PC-3 (cell line): ENCODE measurements at regions not wholly inside any gene's neighbourhood (a gene's known extent, or its start where the extent isn't known, plus 50 kb on each side); places are given as distances from the start of the nearest gene placed in this dataset.

ENCODE experiments used
- EZH2 ChIP-seq: fragments of 300-600 bp; sonication (generic); IDR thresholded peaks from one replicate; pipeline ENCODE4 v1.6.1; 2017; ENCODE audit warnings: antibody characterized with exemption, mild to moderate bottlenecking, low read length; ENCODE audit not compliant: unreplicated experiment
- TF ChIP-seq, protein P1 (sequence below): fragments of 300-600 bp; sonication (generic); conservative IDR thresholded peaks from 2 replicates; pipeline ENCODE4 v1.5.1; 2017; ENCODE audit warnings: antibody characterized with exemption, low read depth, mild to moderate bottlenecking, low read length

DNA sequence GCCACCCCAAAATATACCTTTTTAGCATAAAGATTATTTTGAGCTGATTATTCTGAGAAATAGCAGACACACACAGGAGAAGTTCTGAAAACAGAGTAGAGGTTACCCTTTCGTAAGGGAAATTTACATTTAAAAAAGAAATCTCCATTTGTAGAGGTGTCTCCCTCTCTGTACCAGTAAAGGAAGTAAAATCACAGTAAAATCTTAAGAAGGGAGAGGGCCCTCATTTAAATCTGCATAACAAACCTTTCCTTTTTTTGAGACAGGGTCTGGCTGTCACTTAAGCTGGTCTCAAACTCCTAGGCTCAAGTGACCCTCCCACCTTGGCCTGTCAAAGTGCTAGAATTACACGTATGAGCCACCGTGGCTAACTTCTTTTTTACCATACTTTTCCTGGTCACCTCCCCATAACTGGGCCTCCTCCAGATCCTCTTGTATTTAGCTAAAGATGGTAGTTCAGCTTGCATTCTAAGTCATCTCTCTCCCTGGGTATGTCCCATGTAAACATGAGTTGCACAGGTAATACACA lies 92.2 kb upstream of the INTU start:
- TF ChIP-seq, protein P1, sequence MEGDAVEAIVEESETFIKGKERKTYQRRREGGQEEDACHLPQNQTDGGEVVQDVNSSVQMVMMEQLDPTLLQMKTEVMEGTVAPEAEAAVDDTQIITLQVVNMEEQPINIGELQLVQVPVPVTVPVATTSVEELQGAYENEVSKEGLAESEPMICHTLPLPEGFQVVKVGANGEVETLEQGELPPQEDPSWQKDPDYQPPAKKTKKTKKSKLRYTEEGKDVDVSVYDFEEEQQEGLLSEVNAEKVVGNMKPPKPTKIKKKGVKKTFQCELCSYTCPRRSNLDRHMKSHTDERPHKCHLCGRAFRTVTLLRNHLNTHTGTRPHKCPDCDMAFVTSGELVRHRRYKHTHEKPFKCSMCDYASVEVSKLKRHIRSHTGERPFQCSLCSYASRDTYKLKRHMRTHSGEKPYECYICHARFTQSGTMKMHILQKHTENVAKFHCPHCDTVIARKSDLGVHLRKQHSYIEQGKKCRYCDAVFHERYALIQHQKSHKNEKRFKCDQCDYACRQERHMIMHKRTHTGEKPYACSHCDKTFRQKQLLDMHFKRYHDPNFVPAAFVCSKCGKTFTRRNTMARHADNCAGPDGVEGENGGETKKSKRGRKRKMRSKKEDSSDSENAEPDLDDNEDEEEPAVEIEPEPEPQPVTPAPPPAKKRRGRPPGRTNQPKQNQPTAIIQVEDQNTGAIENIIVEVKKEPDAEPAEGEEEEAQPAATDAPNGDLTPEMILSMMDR, result no peak
- TF ChIP-seq EZH2, result no peak
